Kidney epithelial cell (primary cell): ENCODE measurements at regions not wholly inside any gene's neighbourhood (a gene's known extent, or its start where the extent isn't known, plus 50 kb on each side); places are given as distances from the start of the nearest gene placed in this dataset.

Experiments used
- DNase-seq: peaks from one replicate; pipeline ENCODE4 v3.0.0-alpha.2; 2010; ENCODE audit warnings: low read depth
- H3K27me3 ChIP-seq: 2 replicates; pipeline ENCODE4 v1.6.0; 2011; ENCODE audit warnings: low read length; ENCODE audit not compliant: control insufficient read depth, insufficient read depth
- H3K36me3 ChIP-seq: 2 replicates; pipeline ENCODE4 v1.5.1; 2011; ENCODE audit warnings: low read length; ENCODE audit not compliant: control insufficient read depth, insufficient read depth
- H3K4me3 ChIP-seq: 2 replicates; pipeline ENCODE4 v1.5.1; 2011; ENCODE audit warnings: low read depth, mild to moderate bottlenecking, control low read depth, low read length
- CTCF ChIP-seq: IDR thresholded peaks from 2 replicates; pipeline ENCODE4 v1.5.1; 2011; ENCODE audit warnings: mild to moderate bottlenecking, moderate library complexity, low read length, control low read depth, inconsistent platforms; ENCODE audit not compliant: insufficient read depth, poor library complexity, severe bottlenecking

GRCh38 chr2:150569761-150570160 lies 82.3 kb upstream of the RND3 start:
- Histone ChIP-seq H3K4me3 (no peak overlapping the region), H3K27me3 (no peaks in the 10 kb centered on the region), H3K36me3 (no peaks in the 10 kb centered on the region)
- no peak for DNase-seq
- no peak for TF ChIP-seq CTCF

- no peak for TF ChIP-seq CTCF
- H3K36me3 ChIP-seq = no peaks in the 10 kb centered on the region
- no peak overlapping the region for H3K4me3 ChIP-seq
- DNase-seq = no peak
- H3K27me3 ChIP-seq = no peaks in the 10 kb centered on the region
Observed at GRCh38 chr2:150567771-150568301, 80.4 kb upstream of the RND3 start.

- no peaks in the 10 kb centered on the region for H3K27me3 ChIP-seq
- no peak for TF ChIP-seq CTCF
Observed at GRCh38 chr2:150566289-150566688, 78.8 kb upstream of the RND3 start.

GRCh38 chr2:150561076-150561475 lies 73.6 kb upstream of the RND3 start:
- no peak for TF ChIP-seq CTCF
- Histone ChIP-seq H3K4me3 (no peak overlapping the region), H3K36me3 (no peaks in the 10 kb centered on the region), H3K27me3 (no peaks in the 10 kb centered on the region)
- DNase-seq = no peak

More at GRCh38 chr2:150566289-150566688, 78.8 kb upstream of the RND3 start:
- no peak for DNase-seq
- no peaks in the 10 kb centered on the region for H3K36me3 ChIP-seq
- no peak overlapping the region for H3K4me3 ChIP-seq

- Histone ChIP-seq H3K27me3 (no peaks in the 10 kb centered on the region), H3K36me3 (no peaks in the 10 kb centered on the region), H3K4me3 (no peak overlapping the region)
- no peak for DNase-seq
- TF ChIP-seq CTCF = no peak
Observed at GRCh38 chr2:150557020-150557600, 69.6 kb upstream of the RND3 start.

- TF ChIP-seq CTCF = no peak
- no peak for DNase-seq
- no peaks in the 10 kb centered on the region for H3K27me3 ChIP-seq
- no peak overlapping the region for H3K4me3 ChIP-seq
- no peaks in the 10 kb centered on the region for H3K36me3 ChIP-seq
Observed at GRCh38 chr2:150555611-150556356, 68.3 kb upstream of the RND3 start.
